Stomach (tissue), 8 donors: ENCODE measurements at regions not wholly inside any gene's neighbourhood (a gene's known extent, or its start where the extent isn't known, plus 50 kb on each side); places are given as distances from the start of the nearest gene placed in this dataset.

Experiments used
- DNase-seq, 2 donors: peaks; one replicate each; pipeline versions ENCODE4 v3.0.0 to v3.0.0-alpha.2; 2013 to 2019
- H3K27ac ChIP-seq, 5 donors: fragments of 200-600 bp in 4 of 5; sonication (generic) in 4 of 5; one replicate each; pipeline ENCODE4 v1.5.1; 2013 to 2019; ENCODE audit warnings: mild to moderate bottlenecking in 1 of 5, moderate library complexity in 1 of 5
- H3K27me3 ChIP-seq, 3 donors: fragments of 200-600 bp; sonication (generic); one replicate each; pipeline ENCODE4 v1.5.1; 2017 to 2019; ENCODE audit warnings: mixed run types in 1 of 3
- H3K36me3 ChIP-seq, 4 donors: fragments of 200-600 bp; sonication (generic); 1 replicate in 3 of 4; 2 replicates in 1 of 4; pipeline ENCODE4 v1.5.1; 2016 to 2019
- H3K4me1 ChIP-seq, 4 donors: fragments of 200-600 bp; sonication (generic); one replicate each; pipeline ENCODE4 v1.5.1; 2016 to 2019
- H3K4me3 ChIP-seq, 4 donors: fragments of 200-600 bp; sonication (generic) in 3 of 4; one replicate each; pipeline ENCODE4 v1.5.1; 2016 to 2019; ENCODE audit warnings: mild to moderate bottlenecking in 1 of 4
- H3K9me3 ChIP-seq, 4 donors: fragments of 200-600 bp; sonication (generic); one replicate each; pipeline ENCODE4 v1.5.1; 2016 to 2019
- EP300 ChIP-seq: sonication (generic); formaldehyde crosslinking; IDR thresholded peaks from one replicate; pipeline ENCODE4 v1.6.1; 2017; ENCODE audit warnings: antibody characterized with exemption
- POLR2A ChIP-seq, 4 donors: fragments of 450-650 bp; IDR thresholded peaks; one replicate each; pipeline ENCODE4 v1.6.1; 2016; ENCODE audit warnings: antibody characterized with exemption in 4 of 4, control low read depth in 2 of 4, mild to moderate bottlenecking in 1 of 4, moderate library complexity in 1 of 4
- POLR2AphosphoS5 ChIP-seq, 3 donors: sonication (generic); formaldehyde crosslinking; IDR thresholded peaks; one replicate each; pipeline ENCODE4 v1.6.1; 2016; ENCODE audit warnings: antibody characterized with exemption in 3 of 3
- WGBS, 5 donors: extraction: QIAGEN DNeasy Blood & Tissue Kit in 3 of 5; methylation state at CpG; one replicate each; pipeline versions ENCODE4 v1.1.5 to v1.1.7; 2013 to 2018; 5-methylcytosine and 5-hydroxymethylcytosine counted together
- intact Hi-C: fragments of 100-400 bp; cut with DNase I; formaldehyde crosslinking; loops from one replicate; pipeline ENCODE4 v1.15.1; 2023; ENCODE audit warnings: low total_unique reads
- TF ChIP-seq, protein P1 (sequence below), 7 experiments: fragments of 450-650 bp in 4 of 7; fragments of 200-600 bp in 3 of 7; sonication (generic) in 3 of 7; IDR thresholded peaks; one replicate each; pipeline ENCODE4 v1.5.1; 2016 to 2019; ENCODE audit warnings: antibody characterized with exemption in 7 of 7, control low read depth in 2 of 7, mild to moderate bottlenecking in 1 of 7
- donor health status: healthy with polysubstance abuse.
- donor health status: Bipolar disorder and iron deficiency.
- donor health status: healthy.

DNA sequence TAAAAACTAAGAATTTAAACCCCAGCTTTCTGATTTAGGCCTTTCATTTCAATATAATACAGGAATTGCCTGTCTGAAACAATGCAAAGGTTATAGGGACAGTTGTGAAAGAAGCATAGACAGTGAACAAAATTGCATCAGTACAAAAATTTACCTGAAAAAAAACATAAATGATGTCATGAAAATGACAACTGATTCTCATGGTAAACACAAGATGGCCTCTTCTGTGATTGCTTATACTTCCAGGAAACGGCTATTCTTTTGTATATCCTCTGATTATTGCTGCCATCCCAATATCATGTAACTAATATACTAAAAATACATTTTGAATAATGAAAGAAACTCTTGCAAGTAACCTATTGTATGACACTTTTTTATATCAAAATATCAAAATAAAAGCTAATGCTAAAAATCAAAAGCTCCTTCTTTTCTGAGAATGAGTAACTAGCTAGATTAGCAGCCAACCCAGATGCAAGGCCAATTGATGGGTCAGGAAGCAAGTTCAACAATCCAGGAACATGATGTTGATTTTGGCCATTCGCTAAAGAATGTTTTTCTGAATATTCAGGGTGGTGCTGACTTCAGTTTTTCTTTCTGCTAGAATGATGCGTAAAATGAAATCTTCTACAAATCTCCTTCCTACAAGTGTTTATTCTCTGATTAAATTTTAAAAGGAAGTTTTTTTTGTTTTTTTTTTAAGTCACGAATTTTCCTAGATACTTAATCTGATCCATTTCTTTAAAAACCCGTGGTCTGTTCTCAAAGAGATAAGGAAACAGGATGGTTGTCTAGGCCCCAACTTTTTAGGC, 83.6 kb downstream of the ALX1 start:
- DNase-seq, result peak in 1 of 2 donors; percentile 8

DNA sequence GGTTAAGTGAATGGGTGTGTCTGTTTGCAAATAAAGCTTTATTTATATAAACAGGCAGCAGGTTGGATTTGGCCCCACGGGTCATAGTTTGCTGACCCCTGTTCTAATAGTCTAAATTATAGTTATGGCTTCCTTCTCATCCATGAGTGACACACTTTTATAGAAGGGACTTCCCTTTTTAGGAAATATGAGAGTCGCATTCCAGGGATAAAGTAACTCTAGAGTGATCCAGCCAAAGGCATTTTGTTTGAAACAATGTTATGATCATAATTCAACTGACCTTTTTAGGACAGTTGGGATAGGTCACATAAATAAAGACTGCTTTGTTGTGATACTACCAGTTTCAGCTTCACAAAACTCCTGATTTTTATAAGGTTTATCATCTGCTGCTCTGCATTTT, 87.9 kb downstream of the ALX1 start:
- no peak for DNase-seq
- no peak overlapping the region for H3K27ac ChIP-seq
- no peaks in the 10 kb centered on the region for H3K9me3 ChIP-seq
- TF ChIP-seq POLR2AphosphoS5 (IDR thresholded peaks at IDR 0.05), result no peak
- TF ChIP-seq EP300, result no peak
- TF ChIP-seq POLR2A (IDR thresholded peaks at IDR 0.05), result no peak
- TF ChIP-seq, protein P1, sequence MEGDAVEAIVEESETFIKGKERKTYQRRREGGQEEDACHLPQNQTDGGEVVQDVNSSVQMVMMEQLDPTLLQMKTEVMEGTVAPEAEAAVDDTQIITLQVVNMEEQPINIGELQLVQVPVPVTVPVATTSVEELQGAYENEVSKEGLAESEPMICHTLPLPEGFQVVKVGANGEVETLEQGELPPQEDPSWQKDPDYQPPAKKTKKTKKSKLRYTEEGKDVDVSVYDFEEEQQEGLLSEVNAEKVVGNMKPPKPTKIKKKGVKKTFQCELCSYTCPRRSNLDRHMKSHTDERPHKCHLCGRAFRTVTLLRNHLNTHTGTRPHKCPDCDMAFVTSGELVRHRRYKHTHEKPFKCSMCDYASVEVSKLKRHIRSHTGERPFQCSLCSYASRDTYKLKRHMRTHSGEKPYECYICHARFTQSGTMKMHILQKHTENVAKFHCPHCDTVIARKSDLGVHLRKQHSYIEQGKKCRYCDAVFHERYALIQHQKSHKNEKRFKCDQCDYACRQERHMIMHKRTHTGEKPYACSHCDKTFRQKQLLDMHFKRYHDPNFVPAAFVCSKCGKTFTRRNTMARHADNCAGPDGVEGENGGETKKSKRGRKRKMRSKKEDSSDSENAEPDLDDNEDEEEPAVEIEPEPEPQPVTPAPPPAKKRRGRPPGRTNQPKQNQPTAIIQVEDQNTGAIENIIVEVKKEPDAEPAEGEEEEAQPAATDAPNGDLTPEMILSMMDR (IDR thresholded peaks at IDR 0.05), result no peak
- intact Hi-C loops, result no loop called here
- no peaks in the 10 kb centered on the region for H3K36me3 ChIP-seq
- 36 to 63% (median 52%) methylated on average over 2 of the region's 2 CpGs for WGBS, 5 donors
- no peaks in the 10 kb centered on the region for H3K4me1 ChIP-seq
- no peak overlapping the region for H3K4me3 ChIP-seq
- no peaks in the 10 kb centered on the region for H3K27me3 ChIP-seq

More for the DNA sequence above, 83.6 kb downstream of the ALX1 start:
- no peaks in the 10 kb centered on the region for H3K9me3 ChIP-seq
- intact Hi-C loops, result no loop called here
- no peak overlapping the region for H3K27ac ChIP-seq
- 34 to 54% (median 40%) methylated on average over 5 of the region's 5 CpGs for WGBS, 5 donors
- H3K4me3 ChIP-seq, result no peak overlapping the region
- H3K36me3 ChIP-seq, result no peaks in the 10 kb centered on the region
- no peaks in the 10 kb centered on the region for H3K27me3 ChIP-seq
- no peak for TF ChIP-seq EP300
- no peak for TF ChIP-seq POLR2A (IDR thresholded peaks at IDR 0.05)
- no peak for TF ChIP-seq POLR2AphosphoS5 (IDR thresholded peaks at IDR 0.05)
- TF ChIP-seq, protein P1 (IDR thresholded peaks at IDR 0.05), result no peak
- H3K4me1 ChIP-seq, result no peaks in the 10 kb centered on the region

DNA sequence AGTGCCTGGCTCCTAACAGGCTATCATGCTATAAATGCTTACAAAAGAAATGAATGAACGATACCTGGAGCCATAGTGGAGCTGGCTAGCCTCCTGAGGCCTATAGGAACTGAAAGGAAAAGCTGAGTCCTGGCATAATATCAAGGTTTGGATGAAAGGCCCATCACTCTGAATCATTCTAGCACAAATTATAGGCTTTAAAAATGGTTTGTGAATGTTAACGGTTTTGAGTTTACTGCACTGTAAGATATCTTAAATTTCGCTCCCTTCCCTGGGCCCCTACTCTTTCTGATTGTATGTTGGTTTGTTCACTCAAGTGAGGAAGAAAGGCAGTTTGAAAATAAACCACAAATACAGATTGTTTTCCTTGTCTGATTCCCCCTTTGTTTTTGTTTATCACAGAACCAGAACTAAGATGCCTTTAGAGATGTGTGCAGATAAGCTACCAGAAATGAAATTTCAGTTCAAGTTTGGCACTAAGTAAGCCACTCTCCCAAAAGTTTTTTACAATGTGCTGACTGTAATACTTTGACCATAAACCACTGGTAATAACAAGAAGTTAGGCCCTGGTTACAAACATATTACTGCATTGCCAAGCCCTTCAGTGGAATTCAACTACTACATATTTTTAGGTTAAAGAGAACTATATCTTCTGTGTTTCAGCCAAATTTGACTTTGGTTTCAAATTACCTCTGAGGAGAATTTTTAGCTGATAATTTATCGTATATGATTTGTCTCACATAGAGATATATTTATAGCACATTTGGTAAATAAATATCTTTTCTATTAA, 89.5 kb downstream of the ALX1 start:
- H3K4me1 ChIP-seq, result no peaks in the 10 kb centered on the region
- WGBS, 5 donors, result 68 to 78% (median 73%) methylated on average over 4 of the region's 4 CpGs
- intact Hi-C loops, result no loop called here
- no peaks in the 10 kb centered on the region for H3K9me3 ChIP-seq
- no peaks in the 10 kb centered on the region for H3K36me3 ChIP-seq
- DNase-seq, result no peak
- no peak overlapping the region for H3K27ac ChIP-seq
- H3K27me3 ChIP-seq, result no peaks in the 10 kb centered on the region
- no peak overlapping the region for H3K4me3 ChIP-seq
- TF ChIP-seq POLR2AphosphoS5 (IDR thresholded peaks at IDR 0.05), result no peak
- no peak for TF ChIP-seq EP300
- no peak for TF ChIP-seq POLR2A (IDR thresholded peaks at IDR 0.05)
- TF ChIP-seq, protein P1 (IDR thresholded peaks at IDR 0.05), result no peak

DNA sequence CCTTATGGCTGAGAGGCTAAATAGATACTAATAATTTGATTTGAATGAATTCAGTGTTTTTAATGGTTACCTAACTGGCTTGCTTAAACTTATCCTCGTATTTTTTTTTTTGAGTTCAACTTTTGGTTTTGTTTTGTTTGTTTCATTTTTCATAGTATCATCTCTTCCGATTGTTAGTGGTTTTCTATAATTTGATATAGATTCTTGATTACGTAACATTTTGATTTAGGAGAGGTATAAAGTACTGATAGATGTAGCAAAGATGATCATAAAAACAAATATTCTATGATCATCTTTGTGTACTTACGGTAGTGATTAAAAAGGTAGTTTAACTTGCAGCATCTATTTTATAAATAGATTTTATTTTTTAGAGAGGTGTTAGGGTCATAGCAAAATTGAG, 93.0 kb downstream of the ALX1 start:
- no peaks in the 10 kb centered on the region for H3K9me3 ChIP-seq
- H3K27ac ChIP-seq, result no peak overlapping the region
- TF ChIP-seq, protein P1 (IDR thresholded peaks at IDR 0.05), result no peak
- TF ChIP-seq POLR2AphosphoS5 (IDR thresholded peaks at IDR 0.05), result no peak
- TF ChIP-seq POLR2A (IDR thresholded peaks at IDR 0.05), result no peak
- TF ChIP-seq EP300, result no peak
- H3K4me3 ChIP-seq, result no peak overlapping the region
- 89 to 95% (median 92%) methylated on average over 4 of the region's 4 CpGs for WGBS, 5 donors
- DNase-seq, result no peak
- intact Hi-C loops, result no loop called here
- no peaks in the 10 kb centered on the region for H3K27me3 ChIP-seq
- no peaks in the 10 kb centered on the region for H3K36me3 ChIP-seq
- no peaks in the 10 kb centered on the region for H3K4me1 ChIP-seq
